Upper lobe of left lung (tissue), 4 donors: ENCODE measurements at regions not wholly inside any gene's neighbourhood (a gene's known extent, or its start where the extent isn't known, plus 50 kb on each side); places are given as distances from the start of the nearest gene placed in this dataset.

Experiments
- POLR2A ChIP-seq, 4 donors: fragments of 450-650 bp; IDR thresholded peaks; one replicate each; pipeline ENCODE4 v1.5.1; 2016 to 2017; ENCODE audit warnings: antibody characterized with exemption in 4 of 4, mild to moderate bottlenecking in 2 of 4
- TF ChIP-seq, protein P1 (sequence below), 6 experiments: fragments of 450-650 bp in 4 of 6; fragments of 200-600 bp in 2 of 6; sonication (generic) in 2 of 6; IDR thresholded peaks; one replicate each; pipeline ENCODE4 v1.5.1; 2016 to 2019; ENCODE audit warnings: antibody characterized with exemption in 6 of 6

DNA sequence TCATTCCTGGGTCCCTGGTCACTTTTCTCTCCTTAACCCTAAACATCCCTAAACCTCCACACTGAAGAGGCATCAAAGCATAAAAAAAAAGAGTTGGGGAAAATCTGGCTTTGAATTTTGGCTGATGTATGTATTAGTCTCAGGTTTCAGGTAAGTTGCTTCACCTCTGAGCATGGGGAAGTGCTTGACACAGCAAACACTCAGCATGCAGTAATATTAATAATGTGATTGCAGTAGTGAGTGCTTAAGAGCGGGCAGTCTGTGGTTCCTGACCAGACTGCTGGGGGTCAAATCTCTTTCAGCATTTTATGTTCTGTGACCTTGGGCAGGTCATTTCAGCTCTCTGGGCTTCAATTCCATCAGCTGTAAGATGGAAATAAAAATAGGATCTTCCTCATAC lies 467.9 kb downstream of the SOX2 start:
- TF ChIP-seq, protein P1, sequence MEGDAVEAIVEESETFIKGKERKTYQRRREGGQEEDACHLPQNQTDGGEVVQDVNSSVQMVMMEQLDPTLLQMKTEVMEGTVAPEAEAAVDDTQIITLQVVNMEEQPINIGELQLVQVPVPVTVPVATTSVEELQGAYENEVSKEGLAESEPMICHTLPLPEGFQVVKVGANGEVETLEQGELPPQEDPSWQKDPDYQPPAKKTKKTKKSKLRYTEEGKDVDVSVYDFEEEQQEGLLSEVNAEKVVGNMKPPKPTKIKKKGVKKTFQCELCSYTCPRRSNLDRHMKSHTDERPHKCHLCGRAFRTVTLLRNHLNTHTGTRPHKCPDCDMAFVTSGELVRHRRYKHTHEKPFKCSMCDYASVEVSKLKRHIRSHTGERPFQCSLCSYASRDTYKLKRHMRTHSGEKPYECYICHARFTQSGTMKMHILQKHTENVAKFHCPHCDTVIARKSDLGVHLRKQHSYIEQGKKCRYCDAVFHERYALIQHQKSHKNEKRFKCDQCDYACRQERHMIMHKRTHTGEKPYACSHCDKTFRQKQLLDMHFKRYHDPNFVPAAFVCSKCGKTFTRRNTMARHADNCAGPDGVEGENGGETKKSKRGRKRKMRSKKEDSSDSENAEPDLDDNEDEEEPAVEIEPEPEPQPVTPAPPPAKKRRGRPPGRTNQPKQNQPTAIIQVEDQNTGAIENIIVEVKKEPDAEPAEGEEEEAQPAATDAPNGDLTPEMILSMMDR (IDR thresholded peaks at IDR 0.05) = no peak
- no peak for TF ChIP-seq POLR2A (IDR thresholded peaks at IDR 0.05)
